ENCODE measurements at regions not wholly inside any gene's neighbourhood (a gene's known extent, or its start where the extent isn't known, plus 50 kb on each side); places are given as distances from the start of the nearest gene placed in this dataset.

DNA sequence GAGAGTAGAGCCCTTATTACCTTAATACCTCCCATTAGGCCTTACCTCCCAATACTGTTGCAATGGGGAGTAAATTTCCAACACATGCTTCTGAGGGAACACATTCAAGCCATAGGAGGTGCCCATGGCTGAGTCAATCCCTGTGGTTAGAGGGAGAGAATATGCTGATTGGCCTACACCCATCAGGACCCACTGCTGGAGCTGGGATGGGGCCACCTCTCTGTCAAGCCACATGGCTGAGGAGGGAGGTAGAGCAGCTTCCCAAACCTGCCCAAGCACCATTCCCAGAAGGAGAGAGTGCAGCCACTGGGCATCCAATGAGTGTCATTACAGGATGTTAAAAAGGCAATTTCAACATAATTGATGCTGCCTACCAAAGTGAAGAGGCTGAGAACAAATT is 228.1 kb downstream of the C1orf94 start:
- Histone ChIP-seq H3K9me3 (replicated peaks; ENCODE audit: control insufficient read depth, insufficient read depth, low read length) (no peaks in the 10 kb centered on the region), H3K79me2 (ENCODE audit: control insufficient read depth, insufficient read depth, low read length) (no peaks in the 10 kb centered on the region), H3K27me3 (ENCODE audit: control insufficient read depth in 2 of 2, insufficient read depth in 2 of 2, low read length in 2 of 2) (no peaks in the 10 kb centered on the region), H3K9ac (replicated peaks; ENCODE audit: extremely low read depth, insufficient read depth, low read length) (no peak overlapping the region), H3K36me3 (ENCODE audit: control insufficient read depth in 2 of 2, extremely low read depth in 1 of 2, insufficient read depth in 2 of 2, low read length in 2 of 2) (no peaks in the 10 kb centered on the region), H2AFZ (ENCODE audit: low read depth, low read length) (no peak overlapping the region), H3K27ac (ENCODE audit: insufficient read depth, low read depth, low read length) (no peak overlapping the region), H3K4me1 (ENCODE audit: control insufficient read depth, extremely low read depth, insufficient read depth, low read length) (no peaks in the 10 kb centered on the region), H4K20me1 (replicated peaks; ENCODE audit: control insufficient read depth, extremely low read depth, insufficient read depth, low read length) (no peaks in the 10 kb centered on the region), H3K9me1 (replicated peaks; ENCODE audit: control insufficient read depth, extremely low read depth, insufficient read depth, low read length) (no peaks in the 10 kb centered on the region), H3K4me2 (ENCODE audit: insufficient read depth, low read length) (no peak overlapping the region), H3K4me3 (replicated peaks in 1 of 3; ENCODE audit: insufficient read depth in 1 of 3, low read depth in 1 of 3, low read length in 3 of 3) (no peak overlapping the region)
- no TSS peak for BruUV-seq (replicated peaks)
- TF ChIP-seq FOS (IDR thresholded peaks at IDR 0.05; ENCODE audit: borderline replicate concordance, insufficient read depth, low read length) = no peak
- TF ChIP-seq POLR2AphosphoS5 (IDR thresholded peaks at IDR 0.05; ENCODE audit: insufficient read depth, low read depth, low read length) = no peak
- TF ChIP-seq GATA2 (IDR thresholded peaks at IDR 0.05; ENCODE audit: insufficient read depth, insufficient read length, low read depth, low read length) = no peak
- TF ChIP-seq EZH2 (IDR thresholded peaks at IDR 0.05; ENCODE audit: borderline replicate concordance, low read depth, low read length, severe bottlenecking) = no peak
- TF ChIP-seq, protein P1, sequence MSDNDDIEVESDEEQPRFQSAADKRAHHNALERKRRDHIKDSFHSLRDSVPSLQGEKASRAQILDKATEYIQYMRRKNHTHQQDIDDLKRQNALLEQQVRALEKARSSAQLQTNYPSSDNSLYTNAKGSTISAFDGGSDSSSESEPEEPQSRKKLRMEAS (IDR thresholded peaks at IDR 0.05; ENCODE audit: insufficient read depth, insufficient read length) = no peak
- TF ChIP-seq POLR2A (IDR thresholded peaks at IDR 0.05; ENCODE audit: low read depth, low read length) = no peak
- TF ChIP-seq, protein P2, sequence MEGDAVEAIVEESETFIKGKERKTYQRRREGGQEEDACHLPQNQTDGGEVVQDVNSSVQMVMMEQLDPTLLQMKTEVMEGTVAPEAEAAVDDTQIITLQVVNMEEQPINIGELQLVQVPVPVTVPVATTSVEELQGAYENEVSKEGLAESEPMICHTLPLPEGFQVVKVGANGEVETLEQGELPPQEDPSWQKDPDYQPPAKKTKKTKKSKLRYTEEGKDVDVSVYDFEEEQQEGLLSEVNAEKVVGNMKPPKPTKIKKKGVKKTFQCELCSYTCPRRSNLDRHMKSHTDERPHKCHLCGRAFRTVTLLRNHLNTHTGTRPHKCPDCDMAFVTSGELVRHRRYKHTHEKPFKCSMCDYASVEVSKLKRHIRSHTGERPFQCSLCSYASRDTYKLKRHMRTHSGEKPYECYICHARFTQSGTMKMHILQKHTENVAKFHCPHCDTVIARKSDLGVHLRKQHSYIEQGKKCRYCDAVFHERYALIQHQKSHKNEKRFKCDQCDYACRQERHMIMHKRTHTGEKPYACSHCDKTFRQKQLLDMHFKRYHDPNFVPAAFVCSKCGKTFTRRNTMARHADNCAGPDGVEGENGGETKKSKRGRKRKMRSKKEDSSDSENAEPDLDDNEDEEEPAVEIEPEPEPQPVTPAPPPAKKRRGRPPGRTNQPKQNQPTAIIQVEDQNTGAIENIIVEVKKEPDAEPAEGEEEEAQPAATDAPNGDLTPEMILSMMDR (IDR thresholded peaks at IDR 0.05; ENCODE audit: extremely low read depth in 1 of 2, insufficient read depth in 1 of 2, low read depth in 1 of 2, low read length in 2 of 2) = no peak
- TF ChIP-seq MYC (IDR thresholded peaks at IDR 0.05; ENCODE audit: low read depth, low read length) = no peak
- TF ChIP-seq JUN (IDR thresholded peaks at IDR 0.05; ENCODE audit: borderline replicate concordance, insufficient read depth, insufficient read length, low read depth) = no peak
- dilution Hi-C loops (cut with MboI; ENCODE audit: extremely low pct_ligation_motif_present, low sequenced_read_pairs) (no loop called here), intact Hi-C loops (cut with micrococcal nuclease) (no loop called here)
- FAIRE-seq (no peak), DNase-seq (ENCODE audit: low read depth, low spot score) (no peak)
- CTCF ChIA-PET = no interaction called here
- POLR2A ChIA-PET = no interaction called here

Measured in endothelial cell of umbilical vein (primary cell).